GM19372 (cell line): ENCODE measurements at regions not wholly inside any gene's neighbourhood (a gene's known extent, or its start where the extent isn't known, plus 50 kb on each side); places are given as distances from the start of the nearest gene placed in this dataset.

Experiments used
- ATAC-seq: cut with Tn5 transposase; IDR thresholded peaks from one replicate; pipeline ENCODE4 v1.9.1; 2021; ENCODE audit warnings: mild to moderate bottlenecking, low read depth, moderate library complexity; ENCODE audit not compliant: unreplicated experiment

DNA sequence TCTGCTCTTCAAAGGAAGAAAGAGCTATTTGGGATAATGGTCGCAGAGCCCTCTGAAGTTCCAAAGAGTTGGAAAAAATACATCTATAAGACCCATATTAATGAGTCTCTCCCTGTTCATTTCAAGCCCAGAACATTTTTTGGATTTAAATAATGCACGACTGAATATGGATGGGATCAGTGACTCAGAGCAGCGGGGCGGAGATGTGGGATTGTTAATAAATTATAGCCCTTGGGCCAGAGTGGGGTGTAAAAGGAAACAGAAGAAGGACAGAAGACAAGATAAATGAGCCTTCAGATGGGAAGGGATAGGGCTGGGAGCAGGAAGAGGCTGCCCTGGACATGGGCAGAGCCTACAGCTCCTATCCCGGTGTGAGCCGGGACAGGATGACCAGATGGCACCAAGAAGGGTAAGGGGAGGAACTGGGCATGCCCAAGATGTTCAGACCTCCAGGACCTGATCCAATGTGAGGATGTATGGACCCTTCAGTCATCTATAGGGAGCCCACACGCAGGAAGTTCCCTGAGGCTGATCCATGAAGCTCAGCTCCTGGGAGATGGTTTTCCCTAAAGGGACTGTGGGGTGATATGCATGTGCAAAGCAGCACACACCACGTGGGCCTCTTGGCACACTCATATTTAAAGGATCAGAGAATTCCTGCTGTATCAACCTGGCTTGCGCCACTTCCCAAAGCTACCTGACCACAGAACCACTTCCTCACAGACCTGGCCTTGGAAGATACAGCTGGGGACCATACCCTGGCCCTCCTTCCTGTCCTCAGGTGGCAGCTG is 96.1 kb upstream of the PLXNA4 start:
- no peak for ATAC-seq

DNA sequence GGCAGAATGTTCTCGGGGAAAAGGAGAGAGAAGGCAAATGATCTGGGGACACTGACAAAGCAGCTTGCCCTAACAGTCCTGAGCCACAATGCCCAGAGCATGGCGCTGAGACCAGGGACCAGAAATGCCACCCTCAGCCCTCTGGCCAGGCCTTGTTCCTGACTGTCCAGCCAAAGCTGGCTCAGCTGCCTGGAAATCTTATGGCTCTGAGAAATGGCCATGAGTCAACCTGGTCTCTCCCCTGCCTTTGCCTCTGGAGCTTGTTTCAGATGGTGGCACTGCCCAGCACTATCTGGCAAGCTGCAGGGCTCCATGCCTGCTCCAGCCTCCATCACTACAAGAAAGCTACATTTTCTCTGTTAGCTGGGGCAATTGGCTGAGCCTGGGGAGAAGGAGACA is 90.5 kb upstream of the PLXNA4 start:
- no peak for ATAC-seq

- ATAC-seq, result no peak
These were observed 90.0 kb upstream of the PLXNA4 start for GRCh38 chr7:132666071-132666773.

- no peak for ATAC-seq
These were observed 80.8 kb upstream of the PLXNA4 start for GRCh38 chr7:132656846-132657776.

GRCh38 chr7:132656341-132656740 is 80.1 kb upstream of the PLXNA4 start:
- no peak for ATAC-seq

DNA sequence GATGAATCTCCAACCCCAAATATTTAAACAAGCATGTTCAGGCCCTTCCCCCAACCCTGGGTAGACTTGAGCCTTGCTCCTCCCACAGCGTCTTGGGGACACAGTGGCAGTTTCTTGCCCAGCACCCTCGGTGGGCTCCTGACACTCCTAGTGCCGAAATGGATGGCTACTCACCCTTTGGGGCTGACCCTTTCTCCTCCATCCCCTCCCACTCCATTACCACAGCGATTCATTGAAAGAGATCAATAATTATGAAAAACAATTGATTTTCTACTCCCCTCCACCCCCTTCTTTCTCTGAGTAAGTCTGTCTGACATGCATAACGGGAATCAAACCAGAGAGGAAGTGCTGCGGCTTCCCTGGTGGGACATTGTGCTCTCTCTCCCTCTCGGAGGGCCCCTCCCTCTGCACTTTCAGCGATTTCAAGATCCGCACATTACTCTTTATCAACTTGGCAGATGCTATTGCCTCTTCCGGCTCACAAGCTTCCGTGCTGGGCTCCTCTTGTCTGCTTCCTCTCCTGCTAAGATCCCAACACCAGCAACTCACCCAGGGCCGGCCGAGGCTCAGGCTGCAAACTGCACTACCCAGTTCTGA is 79.0 kb upstream of the PLXNA4 start:
- ATAC-seq, result no peak

DNA sequence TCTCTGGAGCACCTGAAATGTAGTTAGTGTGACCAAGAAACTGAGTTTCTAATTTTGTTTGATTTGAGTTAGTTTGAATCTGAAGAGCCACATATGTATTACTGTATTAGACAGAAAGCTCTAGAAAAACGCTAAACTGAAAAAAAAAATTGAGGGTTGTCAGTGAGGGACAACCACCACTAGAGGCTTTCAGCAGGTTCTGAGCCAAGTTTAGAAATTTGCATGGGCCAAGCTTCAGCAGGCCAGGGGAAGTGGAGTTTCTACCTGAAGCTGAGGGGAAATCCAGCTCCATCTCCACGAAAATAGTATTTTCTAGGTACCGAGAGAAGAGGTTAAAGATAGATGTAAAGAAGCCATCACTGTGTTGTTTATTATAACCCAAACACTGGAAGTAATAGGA is 77.9 kb upstream of the PLXNA4 start:
- ATAC-seq, result peak; percentile 51

GRCh38 chr7:132653366-132653930 is 77.2 kb upstream of the PLXNA4 start:
- ATAC-seq, result peak; percentile 52

DNA sequence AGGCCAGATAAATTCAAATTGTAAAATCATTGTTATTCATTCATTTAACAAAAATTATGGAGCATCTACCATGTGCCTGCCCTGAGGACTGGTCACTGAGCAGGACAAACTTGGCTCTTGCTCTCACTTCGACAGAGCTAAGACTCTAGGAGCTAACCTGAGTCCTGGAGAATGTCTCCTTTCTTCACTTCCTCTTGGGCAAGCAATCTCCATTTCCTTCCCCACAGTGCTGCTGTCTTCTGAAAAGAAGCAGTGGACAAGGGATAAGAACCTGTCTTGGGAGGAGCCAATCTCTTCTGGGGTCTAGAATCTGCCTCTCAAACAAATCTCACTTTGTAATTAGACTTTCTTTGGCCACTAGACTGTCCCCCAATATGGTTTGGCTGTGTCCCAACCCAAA is 76.2 kb upstream of the PLXNA4 start:
- no peak for ATAC-seq

DNA sequence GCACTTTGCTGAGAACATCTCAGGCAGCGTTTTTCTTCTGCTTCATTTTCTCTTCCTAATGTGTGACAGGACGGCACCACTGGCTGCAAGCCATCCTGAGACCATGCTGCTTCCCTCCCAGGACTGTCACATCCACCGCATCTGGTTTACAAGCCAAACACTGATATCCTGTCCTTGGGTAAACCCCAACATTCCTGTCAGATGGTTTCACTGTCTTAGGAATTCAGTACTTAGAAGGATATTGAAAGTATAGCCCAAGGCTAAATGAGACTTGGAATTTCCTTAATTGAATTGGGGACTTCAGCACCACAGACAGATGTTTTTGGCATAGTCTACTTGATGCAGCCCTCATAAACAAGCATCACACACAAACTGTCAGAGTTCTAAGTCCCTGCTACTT is 74.2 kb upstream of the PLXNA4 start:
- ATAC-seq, result no peak

- ATAC-seq, result no peak
These were observed 71.0 kb upstream of the PLXNA4 start for GRCh38 chr7:132647311-132647710.

GRCh38 chr7:132646052-132646451 is 69.8 kb upstream of the PLXNA4 start:
- ATAC-seq, result no peak

- ATAC-seq, result no peak
These were observed 67.0 kb upstream of the PLXNA4 start for GRCh38 chr7:132643302-132643701.

- no peak for ATAC-seq
These were observed 65.0 kb upstream of the PLXNA4 start for GRCh38 chr7:132641238-132641637.

GRCh38 chr7:132639983-132640382 is 63.7 kb upstream of the PLXNA4 start:
- no peak for ATAC-seq

- ATAC-seq, result no peak
These were observed 61.7 kb upstream of the PLXNA4 start for GRCh38 chr7:132638000-132638399.

- ATAC-seq, result no peak
These were observed 60.3 kb upstream of the PLXNA4 start for GRCh38 chr7:132636581-132636980.

DNA sequence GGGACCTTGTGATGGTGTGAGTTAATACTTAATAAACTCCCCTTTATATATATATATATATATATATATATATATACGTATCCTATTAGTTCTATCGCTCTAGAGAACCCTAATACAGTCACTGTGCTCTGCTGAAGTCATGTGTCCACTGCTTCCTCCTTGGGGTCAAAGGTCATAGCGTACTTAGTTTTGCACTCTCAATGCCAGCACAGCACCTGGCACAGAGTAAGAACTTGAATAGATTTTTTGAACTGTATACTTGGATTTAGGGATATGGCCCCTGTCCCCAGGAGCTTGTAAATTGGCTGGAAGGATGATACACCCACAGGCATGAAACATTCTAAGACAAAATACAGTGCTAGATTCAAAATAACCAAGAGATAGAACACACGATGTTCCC is 58.9 kb upstream of the PLXNA4 start:
- ATAC-seq, result no peak

DNA sequence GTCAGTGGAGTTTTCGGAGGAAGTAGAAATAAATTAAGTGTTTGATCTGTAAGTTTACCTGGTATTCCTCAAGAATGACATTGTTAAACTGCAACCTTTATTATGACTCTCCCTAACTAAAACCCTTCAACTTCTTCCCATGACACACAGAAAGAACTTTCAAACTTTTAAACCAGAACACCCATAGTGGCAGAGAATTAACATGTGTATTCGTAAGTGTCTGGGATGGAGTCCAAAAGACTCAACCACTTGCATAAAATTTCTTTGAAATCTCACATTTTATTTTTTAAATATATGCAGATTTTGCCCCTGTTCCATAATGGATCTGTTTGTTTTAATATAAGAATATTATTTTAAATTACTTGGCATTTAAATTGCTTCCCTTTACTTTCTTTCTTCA is 54.6 kb upstream of the PLXNA4 start:
- ATAC-seq, result no peak
